ENCODE measurements at regions not wholly inside any gene's neighbourhood (a gene's known extent, or its start where the extent isn't known, plus 50 kb on each side); places are given as distances from the start of the nearest gene placed in this dataset.

- TF ChIP-seq CTCF (IDR thresholded peaks at IDR 0.05) (no peak), POLR2A (IDR thresholded peaks at IDR 0.05) (no peak), EP300 (IDR thresholded peaks at IDR 0.05) (no peak)
Measured at GRCh38 chr21:38937844-38938243, 132.1 kb downstream of the ETS2 start.

All from upper lobe of left lung (tissue), 4 donors.